Testis (tissue), 2 donors: ENCODE measurements at regions not wholly inside any gene's neighbourhood (a gene's known extent, or its start where the extent isn't known, plus 50 kb on each side); places are given as distances from the start of the nearest gene placed in this dataset.

Experiments
- CTCF ChIP-seq, 3 experiments: fragments of 450-650 bp in 2 of 3; fragments of 200-600 bp in 1 of 3; sonication (generic) in 1 of 3; IDR thresholded peaks; one replicate each; pipeline ENCODE4 v1.5.1; 2016 to 2019; ENCODE audit warnings: antibody characterized with exemption in 3 of 3, mild to moderate bottlenecking in 2 of 3, moderate library complexity in 1 of 3
- POLR2A ChIP-seq: fragments of 450-650 bp; IDR thresholded peaks from one replicate; pipeline ENCODE4 v1.6.1; 2017; ENCODE audit warnings: antibody characterized with exemption, mild to moderate bottlenecking, moderate library complexity

DNA sequence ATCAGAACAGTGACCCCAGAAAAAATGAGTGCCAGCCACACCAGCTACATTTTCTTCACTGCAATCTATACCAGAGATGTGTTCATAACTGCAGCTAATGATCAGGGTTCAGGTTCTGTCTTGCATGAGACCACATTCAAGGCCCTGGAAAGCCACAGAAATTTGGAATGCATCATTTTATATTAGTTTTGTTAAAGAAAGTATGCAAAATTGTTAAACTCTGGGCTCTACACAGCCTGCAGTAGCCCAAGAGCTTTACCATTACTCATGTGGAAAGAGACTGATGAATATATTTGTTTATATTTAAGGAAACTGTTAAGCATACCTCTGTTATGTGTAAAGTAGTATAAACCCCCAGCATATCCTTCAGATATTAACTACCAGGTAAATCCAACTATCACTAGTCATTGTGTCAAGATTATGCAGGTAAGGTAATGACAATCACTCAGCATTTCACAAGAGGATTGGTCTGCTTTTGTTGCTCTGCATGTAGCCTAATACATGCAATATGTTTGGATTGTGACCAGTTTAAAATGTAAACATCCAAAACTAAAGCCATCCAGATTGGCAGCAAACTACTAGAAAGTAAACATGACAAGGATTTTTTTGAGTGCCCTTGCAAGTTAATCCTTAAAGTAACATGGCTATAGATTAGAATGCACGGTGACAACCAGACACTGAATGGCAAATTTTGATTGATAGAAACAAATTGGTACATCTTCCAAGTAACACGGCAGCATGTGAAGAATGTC, 429.1 kb upstream of the ARGLU1 start:
- TF ChIP-seq CTCF (IDR thresholded peaks at IDR 0.05), result no peak
- TF ChIP-seq POLR2A, result no peak
